Activated CD4-positive, alpha-beta T cell treated with anti-CD3 and anti-CD28 coated beads, Interleukin-10, Interleukin-2, amounts not matched to agents 100 ng/mL and 50 ng/mL, durations not matched to agents 16 hours and 8 hours (primary cell): ENCODE measurements at regions not wholly inside any gene's neighbourhood (a gene's known extent, or its start where the extent isn't known, plus 50 kb on each side); places are given as distances from the start of the nearest gene placed in this dataset.
"Not testable (repeated sequence)": the region's sequence is repeated elsewhere in the genome, so short reads cannot be mapped to it uniquely, and the experiment has no call there.

Source experiments
- DNase-seq: peaks from one replicate; pipeline ENCODE4 v3.0.0-alpha.2; 2020

DNA sequence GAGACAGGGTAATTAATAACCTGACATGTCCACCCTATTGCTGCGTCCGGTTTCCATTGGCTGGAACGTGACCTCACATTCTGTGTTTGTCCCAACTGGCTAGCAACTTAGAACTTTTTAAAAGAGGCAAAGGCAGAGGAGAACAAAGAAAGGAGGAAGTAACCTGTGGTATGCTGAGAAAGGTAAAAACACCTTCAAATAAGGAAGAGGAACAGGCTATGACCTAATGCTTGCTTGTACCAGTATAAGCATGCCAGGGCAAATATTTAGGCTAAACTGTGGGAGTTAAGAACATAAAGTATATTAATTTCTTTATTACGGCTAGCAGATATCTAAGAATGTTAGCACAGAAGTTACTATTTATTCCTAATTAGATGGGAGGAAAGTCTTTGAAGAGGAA lies 87.3 kb upstream of the MAP10 start:
- DNase-seq: not testable (repeated sequence)

DNA sequence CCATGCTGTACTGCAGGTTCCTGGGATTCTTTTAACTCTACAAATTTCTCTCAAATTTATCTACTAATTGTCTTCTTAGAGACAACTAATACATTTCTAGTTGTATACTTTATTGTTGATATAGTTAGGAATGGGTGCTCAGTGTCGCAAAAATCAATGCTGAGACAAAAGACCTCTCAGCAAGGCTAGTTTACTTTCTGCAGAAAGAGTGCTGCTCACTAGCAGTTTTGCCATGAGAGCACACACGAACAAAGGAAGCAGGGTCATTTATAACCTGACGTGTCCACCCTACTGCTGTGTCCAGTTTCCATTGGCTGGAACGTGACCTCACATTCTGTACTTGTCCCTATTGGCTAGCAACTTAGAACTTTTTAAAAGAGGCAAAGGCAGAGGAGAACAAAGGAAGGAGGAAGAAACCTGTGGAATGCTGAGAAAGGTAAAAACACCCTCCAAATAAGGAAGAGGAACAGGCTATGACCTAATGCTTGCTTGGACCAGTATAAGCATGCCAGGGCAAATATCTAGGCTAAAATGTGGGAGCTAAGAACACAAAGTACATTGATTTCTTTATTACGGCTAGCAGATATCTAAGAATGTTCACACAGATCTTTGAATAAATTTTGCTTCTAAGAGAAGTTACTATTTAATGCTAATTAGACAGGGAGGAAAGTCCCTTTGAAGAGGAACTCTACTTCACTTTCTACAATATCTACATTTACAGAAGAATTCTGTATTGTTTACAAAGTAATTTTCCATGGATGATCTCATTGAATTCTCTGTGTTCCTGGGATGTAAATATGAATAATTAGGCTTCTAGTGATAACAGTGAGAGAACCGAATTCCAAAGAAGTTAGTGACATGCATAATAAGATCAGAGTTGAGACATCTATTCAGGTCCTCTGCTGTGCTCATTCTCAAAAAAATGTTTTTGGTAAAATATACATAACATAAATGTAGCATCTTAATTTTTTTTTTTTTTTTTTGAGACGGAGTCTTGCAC lies 86.0 kb upstream of the MAP10 start:
- no peak for DNase-seq

DNA sequence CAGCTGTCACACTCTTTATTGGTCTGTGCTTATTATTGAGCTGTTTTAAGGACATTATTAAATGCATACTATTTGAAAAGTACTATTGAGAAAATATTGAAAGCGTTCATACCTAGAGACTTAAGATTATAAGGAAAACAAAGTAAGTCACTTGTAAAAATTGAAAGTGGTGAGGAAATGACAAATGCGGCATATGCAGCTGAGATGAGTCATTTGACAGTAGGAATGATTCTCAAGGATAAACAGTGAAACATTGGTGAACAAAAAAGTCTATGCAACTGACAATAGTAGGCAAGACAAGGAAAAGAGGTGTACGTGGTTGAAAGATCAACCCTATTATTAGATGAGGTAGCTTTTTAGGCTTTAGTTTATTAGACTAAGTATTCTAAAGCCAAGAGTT lies 82.6 kb upstream of the MAP10 start:
- DNase-seq: no peak

DNA sequence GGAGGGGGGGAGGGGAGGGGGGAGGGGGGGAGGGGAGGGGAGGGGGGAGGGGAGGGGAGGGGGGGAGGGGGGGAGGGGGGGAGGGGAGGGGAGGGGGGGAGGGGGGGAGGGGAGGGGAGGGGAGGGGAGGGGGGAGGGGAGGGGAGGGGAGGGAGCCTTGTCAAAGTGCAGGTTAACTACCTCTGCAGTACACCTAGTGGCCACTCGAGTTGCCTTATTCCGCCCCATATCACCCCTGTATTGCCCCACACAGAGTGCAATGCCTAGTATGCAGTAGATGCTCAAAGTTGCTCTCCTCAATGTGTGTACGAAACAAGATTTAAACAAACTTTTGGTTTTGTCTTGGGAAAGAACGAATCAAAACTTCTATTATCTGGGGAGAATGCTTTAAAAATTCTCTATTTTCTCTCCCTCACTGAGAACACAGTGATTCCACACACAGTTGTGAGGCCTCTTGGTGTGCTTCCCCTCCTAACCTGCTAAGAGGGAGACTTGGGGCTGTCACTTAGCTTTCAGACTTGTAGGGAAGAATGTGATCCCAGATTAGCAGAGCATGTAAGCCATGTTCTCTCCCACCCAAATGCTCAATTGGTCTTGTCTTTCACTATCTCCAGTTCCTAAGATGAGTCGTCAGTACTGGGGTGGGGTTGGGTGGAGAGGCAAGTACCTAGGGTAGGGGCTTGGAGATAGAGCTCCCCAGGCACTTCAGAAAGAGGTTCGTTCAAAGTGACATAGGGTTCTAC lies 79.7 kb upstream of the MAP10 start:
- DNase-seq: no peak

DNA sequence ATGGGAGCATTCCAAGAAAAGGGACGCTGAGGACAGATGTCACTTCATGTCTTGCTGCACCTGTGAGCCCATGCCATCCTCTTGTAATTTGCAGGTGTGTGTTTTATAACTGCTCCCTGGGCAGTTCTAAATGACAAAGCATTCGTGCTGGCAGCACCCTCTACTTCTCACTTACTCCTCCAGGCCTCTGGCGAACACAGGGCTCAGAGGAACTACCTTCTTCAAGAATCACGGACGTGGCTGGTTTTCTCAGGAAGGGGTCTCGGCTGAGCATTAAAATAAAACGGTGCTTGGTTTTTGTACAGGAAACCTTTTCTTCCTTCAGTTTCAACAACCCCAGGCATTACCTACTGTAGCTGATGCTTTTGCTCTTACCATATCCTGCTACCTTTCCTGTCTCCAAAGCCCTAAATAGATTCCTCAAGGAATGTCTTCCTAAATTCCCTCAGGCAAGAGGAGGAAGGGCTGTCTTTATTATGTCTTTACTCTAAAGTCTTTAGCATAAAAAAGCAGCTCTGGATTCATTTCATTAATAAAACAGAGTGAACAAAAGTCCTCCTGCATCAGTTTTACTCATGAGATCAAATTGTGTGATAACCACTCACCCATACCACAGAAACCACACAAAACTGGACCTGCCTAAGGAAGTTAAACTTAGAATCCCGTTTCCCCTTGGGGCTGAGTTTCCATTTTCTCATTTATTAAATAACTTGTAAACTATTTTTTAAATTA lies 79.0 kb upstream of the MAP10 start:
- no peak for DNase-seq

DNA sequence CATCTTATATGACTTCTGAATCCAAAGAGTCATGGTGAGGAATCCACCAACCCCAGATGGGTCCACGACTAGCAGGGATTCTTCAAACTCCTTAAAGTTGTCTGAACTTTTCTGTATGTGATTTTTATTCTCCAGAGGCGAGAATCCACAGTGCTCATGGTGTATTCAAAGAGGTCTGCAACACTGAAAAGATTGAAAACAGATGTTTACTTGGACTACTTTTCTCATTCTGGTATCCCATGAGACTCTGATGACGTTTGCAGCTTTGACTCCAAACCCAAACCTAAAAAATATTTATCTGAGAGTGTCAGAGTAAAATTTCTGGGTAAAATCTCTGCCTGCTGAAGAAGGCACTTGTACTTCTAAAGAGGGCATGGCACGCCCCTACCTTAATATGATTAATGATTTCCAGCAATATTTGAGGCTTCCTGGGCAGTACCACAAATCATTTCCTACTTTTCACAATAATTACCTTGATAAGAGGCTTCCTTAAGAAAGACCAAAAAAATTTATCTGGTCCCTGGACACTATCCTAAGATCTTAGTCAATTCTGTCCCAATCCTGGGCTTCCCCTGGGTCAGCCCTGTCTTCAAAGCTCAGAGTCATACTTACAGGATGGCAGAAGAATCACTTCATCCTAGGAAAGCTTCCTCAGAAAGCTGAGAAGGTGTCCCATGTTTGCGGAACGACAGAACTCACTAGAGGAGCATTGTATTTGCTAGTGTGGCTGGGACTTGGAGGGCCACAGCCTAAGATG lies 76.5 kb upstream of the MAP10 start:
- no peak for DNase-seq

DNA sequence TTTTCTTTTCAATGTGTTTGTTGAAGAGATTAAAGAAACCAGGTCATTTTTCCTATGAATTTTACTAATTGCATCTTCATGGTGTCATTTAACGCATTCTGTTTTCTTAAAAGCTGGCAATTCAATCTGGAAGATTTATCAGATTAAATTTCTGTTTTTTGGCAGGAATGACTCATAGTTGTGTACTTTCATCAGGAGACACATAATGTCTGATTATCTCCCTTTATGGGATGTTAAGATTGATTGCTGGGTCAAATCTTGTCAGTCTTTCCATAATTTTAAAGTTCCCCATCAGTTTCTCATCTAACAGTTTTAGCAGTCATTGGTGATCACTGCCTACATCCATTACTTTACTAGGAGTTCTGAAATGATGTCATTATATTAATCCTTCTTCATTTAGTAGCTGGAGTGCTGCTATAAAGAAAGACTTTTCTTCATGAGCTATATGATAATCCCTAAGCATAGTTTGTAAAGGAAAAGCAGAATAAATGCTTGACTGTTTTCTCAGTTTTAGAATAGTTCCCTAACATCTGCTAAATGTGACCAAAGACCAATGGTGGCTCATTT lies 72.8 kb upstream of the MAP10 start:
- DNase-seq: no peak

DNA sequence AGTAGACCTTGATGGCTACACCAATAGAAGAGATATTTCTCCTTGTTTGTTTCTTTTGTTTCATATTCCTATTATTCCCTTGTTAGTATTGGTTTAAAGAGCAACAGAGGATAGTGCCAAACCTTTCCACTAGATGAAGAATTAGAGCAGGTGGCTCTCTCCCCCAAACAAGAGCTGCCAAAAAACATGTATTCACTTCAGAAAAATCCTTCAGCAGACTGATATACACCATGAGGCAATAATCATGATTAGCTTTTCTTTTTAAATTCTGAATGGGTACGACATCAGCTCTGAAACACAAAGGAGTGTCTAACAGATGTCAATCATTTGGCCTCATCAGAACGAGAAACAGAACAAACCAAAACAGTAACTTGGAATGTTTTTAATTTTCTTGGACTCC lies 67.3 kb upstream of the MAP10 start:
- DNase-seq: no peak

DNA sequence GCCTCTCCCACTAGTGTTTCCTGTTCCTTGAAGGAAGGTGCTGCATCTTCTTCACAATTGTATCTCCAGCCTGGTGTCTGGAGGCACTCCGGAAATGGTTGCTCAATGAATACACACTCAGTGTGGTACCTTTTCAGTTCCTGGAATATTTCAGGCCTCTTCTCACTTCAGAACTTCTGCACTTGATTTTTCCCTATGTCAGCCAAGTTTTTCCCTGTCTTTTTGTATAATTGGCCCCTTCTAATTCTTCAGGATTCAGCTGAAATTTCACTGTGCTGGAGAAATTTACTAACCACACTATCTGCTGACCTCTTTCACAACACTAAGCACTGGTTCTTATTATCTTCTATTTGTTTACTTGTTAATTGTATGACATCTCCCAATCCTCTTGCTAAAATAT lies 61.2 kb upstream of the MAP10 start:
- no peak for DNase-seq

DNA sequence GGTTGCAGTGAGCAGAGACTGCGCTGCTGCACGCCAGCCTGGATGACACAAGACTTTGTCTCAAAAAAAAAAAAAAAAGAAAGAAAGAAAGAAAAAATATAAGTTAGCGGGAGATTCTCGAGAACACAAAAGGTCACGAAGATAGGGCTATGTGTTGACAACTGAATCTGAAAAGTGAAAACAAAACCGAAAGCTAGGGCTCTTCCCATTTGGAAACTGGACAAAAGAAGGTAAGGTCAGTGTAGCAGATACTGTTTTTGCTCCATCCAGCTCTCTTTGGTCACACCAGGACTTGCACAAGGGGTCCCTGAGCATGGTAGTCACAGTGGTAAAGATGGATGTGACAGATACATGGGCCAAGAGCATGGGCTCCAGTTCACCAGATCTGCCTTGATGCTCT lies 60.4 kb upstream of the MAP10 start:
- no peak for DNase-seq

DNA sequence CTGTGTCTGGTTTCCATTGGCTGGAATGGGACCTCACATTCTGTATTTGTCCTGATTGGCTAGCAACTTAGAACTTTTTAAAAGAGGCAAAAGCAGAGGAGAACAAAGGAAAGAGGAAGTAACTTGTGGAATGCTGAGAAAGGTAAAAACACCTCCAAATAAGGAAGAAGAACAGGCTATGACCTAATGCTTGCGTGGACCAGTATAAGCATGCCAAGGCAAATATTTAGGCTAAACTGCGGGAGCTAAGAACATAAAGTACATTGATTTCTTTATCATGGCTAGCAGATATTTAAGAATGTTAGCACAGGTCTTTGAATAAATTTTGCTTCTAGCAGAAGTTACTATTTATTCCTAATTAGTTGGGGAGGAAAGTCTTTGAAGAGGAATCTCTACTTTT lies 59.5 kb upstream of the MAP10 start:
- DNase-seq: not testable (repeated sequence)

DNA sequence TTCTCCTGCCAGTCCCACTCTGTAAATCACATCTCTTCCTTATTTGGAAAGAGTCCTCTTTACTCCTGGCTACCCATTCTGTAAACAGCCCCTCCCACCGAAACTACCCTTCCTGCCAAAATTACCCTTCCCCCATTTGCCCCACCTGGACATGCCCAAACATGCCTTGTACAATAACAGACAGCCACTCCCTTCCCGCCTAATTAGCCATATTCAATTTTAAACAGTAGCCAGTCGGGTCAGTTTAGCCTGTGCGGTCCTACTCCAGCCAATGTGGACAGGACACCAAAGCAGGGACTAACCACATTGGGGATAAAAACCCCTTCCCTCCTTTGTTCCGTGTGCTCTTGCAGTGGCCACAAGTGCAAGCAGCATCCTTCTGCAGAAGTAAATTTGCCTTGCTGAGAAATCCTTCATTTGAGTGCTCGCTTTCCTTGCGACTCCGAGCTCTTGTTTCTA lies 56.3 kb upstream of the MAP10 start:
- DNase-seq: no peak

DNA sequence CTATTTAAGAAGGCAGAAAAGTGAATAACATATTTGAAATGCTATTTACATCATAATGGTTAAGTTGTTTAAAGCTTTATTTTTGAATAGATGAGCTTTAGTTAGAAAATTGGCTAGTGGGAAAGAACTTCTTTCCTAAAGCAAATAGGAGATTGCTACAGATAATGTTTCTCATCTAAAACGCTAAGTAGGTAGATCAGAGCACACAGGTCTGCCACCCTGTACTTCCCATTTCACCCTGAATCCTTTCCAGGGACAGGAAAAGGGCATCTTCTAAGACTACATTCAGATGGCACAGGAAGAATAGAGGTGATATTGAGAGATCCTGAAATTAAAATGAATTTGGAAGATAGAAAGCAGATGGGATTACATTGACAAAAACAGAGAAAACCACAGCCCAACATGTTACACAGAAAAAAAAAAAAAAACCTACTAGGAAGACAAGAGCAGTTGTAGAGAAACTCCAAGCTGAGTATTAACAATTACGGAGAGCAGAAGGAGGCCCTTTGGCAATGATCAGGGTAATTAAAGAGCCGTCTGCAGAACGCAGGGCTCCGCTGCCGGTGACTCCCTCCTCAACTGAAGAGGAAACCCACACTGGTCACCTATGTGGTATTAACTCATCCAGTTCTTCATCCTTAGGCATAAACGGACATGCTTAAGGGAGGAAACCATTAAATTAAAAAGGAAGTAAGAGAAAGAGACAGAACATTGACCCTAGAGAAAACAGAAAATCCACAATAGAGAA lies 53.6 kb upstream of the MAP10 start:
- no peak for DNase-seq

DNA sequence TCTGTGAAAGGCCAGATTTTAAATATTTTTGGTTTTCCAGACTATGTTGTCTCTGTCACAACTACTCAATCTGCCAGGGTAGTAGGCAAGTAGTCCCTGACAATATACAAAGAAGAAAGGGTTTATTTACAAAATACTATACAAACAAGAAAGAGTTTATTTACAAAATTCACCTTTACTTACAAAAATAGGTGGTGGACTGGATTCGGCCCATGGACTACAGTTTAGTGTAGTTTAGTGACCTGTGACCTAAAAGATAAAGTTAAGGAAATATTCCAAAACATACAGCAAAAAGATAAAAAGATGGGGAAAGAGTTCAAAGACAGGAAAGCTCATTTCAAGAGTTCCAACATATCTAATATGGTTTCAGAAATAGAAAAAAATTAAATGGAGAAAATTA lies 52.9 kb upstream of the MAP10 start:
- no peak for DNase-seq

DNA sequence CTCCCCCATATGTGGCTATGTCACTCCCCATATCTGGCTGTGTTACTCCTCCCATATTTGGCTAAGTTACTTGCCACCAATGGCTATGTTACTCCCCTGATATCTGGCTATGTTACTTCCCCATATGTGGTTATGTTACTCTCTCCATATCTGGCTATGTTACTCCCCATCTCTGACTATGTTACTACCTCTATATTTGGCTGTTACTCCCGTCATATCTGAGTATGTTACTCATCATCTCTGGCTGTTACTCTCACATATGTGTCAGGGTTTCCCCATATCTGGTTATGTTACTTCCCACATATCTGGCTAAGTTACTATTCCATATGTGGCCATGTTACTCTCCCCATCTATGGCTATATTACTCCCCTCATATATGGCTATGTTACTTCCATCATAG lies 50.3 kb upstream of the MAP10 start:
- no peak for DNase-seq
